NB4 (cell line): ENCODE measurements at regions not wholly inside any gene's neighbourhood (a gene's known extent, or its start where the extent isn't known, plus 50 kb on each side); places are given as distances from the start of the nearest gene placed in this dataset.
"Not testable (repeated sequence)": the region's sequence is repeated elsewhere in the genome, so short reads cannot be mapped to it uniquely, and the experiment has no call there.

Source experiments
- DNase-seq: peaks from one replicate; pipeline ENCODE4 v3.0.0; 2010; ENCODE audit warnings: low read depth
- H3K4me3 ChIP-seq: one replicate; pipeline ENCODE4 v1.5.1; 2011; ENCODE audit warnings: mild to moderate bottlenecking, low read depth, low read length, moderate library complexity
- CTCF ChIP-seq: IDR thresholded peaks from one replicate; pipeline ENCODE4 v1.5.1; 2012; ENCODE audit warnings: low read depth, low read length
- MAX ChIP-seq: IDR thresholded peaks from 2 replicates; pipeline ENCODE4 v1.6.1; 2011; ENCODE audit warnings: low read depth, low read length
- MYC ChIP-seq: IDR thresholded peaks from 2 replicates; pipeline ENCODE4 v1.6.1; 2011; ENCODE audit warnings: low read depth, low read length
- POLR2A ChIP-seq: IDR thresholded peaks from 2 replicates; pipeline ENCODE4 v1.6.1; 2011; ENCODE audit warnings: mild to moderate bottlenecking; ENCODE audit not compliant: insufficient read length; ENCODE audit errors: extremely low read depth

- DNase-seq = no peak
- no peak overlapping the region for H3K4me3 ChIP-seq
- TF ChIP-seq POLR2A = no peak
- TF ChIP-seq CTCF = no peak
- no peak for TF ChIP-seq MYC
- TF ChIP-seq MAX = no peak
Measured at GRCh38 chr3:74921676-74922075, 307.2 kb upstream of the CNTN3 start.

- no peak overlapping the region for H3K4me3 ChIP-seq
- TF ChIP-seq POLR2A (no peak), MYC (no peak), MAX (no peak), CTCF (no peak)
- DNase-seq = no peak
Measured at GRCh38 chr3:74920721-74921350, 306.4 kb upstream of the CNTN3 start.

GRCh38 chr3:74916696-74917095 lies 302.2 kb upstream of the CNTN3 start:
- no peak overlapping the region for H3K4me3 ChIP-seq
- TF ChIP-seq MYC = no peak
- no peak for TF ChIP-seq POLR2A
- no peak for TF ChIP-seq MAX
- TF ChIP-seq CTCF = no peak
- no peak for DNase-seq

GRCh38 chr3:74906181-74906580 lies 291.7 kb upstream of the CNTN3 start:
- TF ChIP-seq POLR2A = no peak
- TF ChIP-seq CTCF = no peak
- TF ChIP-seq MAX = no peak
- TF ChIP-seq MYC = no peak

GRCh38 chr3:74905478-74905877 lies 291.0 kb upstream of the CNTN3 start:
- TF ChIP-seq POLR2A = no peak
- TF ChIP-seq CTCF = no peak
- TF ChIP-seq MAX = no peak
- no peak for TF ChIP-seq MYC
- no peak for DNase-seq
- no peak overlapping the region for H3K4me3 ChIP-seq

More at GRCh38 chr3:74906181-74906580, 291.7 kb upstream of the CNTN3 start:
- no peak for DNase-seq
- H3K4me3 ChIP-seq = no peak overlapping the region

- TF ChIP-seq CTCF = no peak
- no peak overlapping the region for H3K4me3 ChIP-seq
- no peak for DNase-seq
Measured at GRCh38 chr3:74904646-74905045, 290.2 kb upstream of the CNTN3 start.

GRCh38 chr3:74899796-74900516 lies 285.5 kb upstream of the CNTN3 start:
- not testable (repeated sequence) for H3K4me3 ChIP-seq, DNase-seq
